GM10248 (cell line): ENCODE measurements at regions not wholly inside any gene's neighbourhood (a gene's known extent, or its start where the extent isn't known, plus 50 kb on each side); places are given as distances from the start of the nearest gene placed in this dataset.
A peak's percentile ranks its signal among the peaks of the same experiment; 100 is the strongest.

ENCODE experiments used
- CTCF ChIA-PET: fragments of 300-600 bp; sonication (Branson Sonifier 250); formaldehyde crosslinking; extraction: SDS; loops from one replicate; lab custom pipeline; 2021; ENCODE audit warnings: antibody characterized with exemption; lab: Yijun Ruan, JAX
- POLR2A ChIA-PET: fragments of 350-650 bp; sonication (Branson Sonifier 250); formaldehyde crosslinking; extraction: SDS; loops from one replicate; lab custom pipeline; 2020; ENCODE audit warnings: antibody characterized with exemption; lab: Yijun Ruan, JAX
- DNase-seq: peaks from one replicate; pipeline ENCODE4 v3.0.0; 2012; ENCODE audit errors: extremely low spot score
- CTCF ChIP-seq: IDR thresholded peaks from 2 replicates; pipeline ENCODE4 v1.5.1; 2012; ENCODE audit warnings: mild to moderate bottlenecking, low read depth; ENCODE audit errors: extremely low read depth, missing control alignments, control extremely low read depth

GRCh38 chr21:14829685-14830084 is 235.1 kb downstream of the NRIP1 start:
- TF ChIP-seq CTCF: no peak
- POLR2A ChIA-PET: no interaction called here
- no peak for DNase-seq
- CTCF ChIA-PET: interaction anchor here (1.5 kb wide), 1 partner anchor 20 kb away, joined by 5 read pairs; no protein-coding TSS in a partner anchor

GRCh38 chr21:14827468-14827867 is 237.3 kb downstream of the NRIP1 start:
- ChIA-PET CTCF (interaction anchor here (1.2 kb wide), 1 partner anchor 12 kb away, joined by 3 read pairs; no protein-coding TSS in a partner anchor), POLR2A (no interaction called here)
- no peak for DNase-seq
- TF ChIP-seq CTCF: no peak

- peak; percentile 14 for DNase-seq
- no peak for TF ChIP-seq CTCF
- CTCF ChIA-PET: no interaction called here
- POLR2A ChIA-PET: no interaction called here
Observed at GRCh38 chr21:14826630-14827029, 238.2 kb downstream of the NRIP1 start.

GRCh38 chr21:14825514-14825974 is 239.3 kb downstream of the NRIP1 start:
- POLR2A ChIA-PET: no interaction called here
- CTCF ChIA-PET: no interaction called here
- no peak for TF ChIP-seq CTCF

GRCh38 chr21:14824126-14824525 is 240.7 kb downstream of the NRIP1 start:
- TF ChIP-seq CTCF: no peak
- no peak for DNase-seq
- ChIA-PET POLR2A (no interaction called here), CTCF (interaction anchor here (0.7 to 1.0 kb wide), 2 partner anchors 40 to 62 kb away, joined by 3 read pairs; no protein-coding TSS in a partner anchor)

More at GRCh38 chr21:14825514-14825974, 239.3 kb downstream of the NRIP1 start:
- DNase-seq: peak; percentile 36

GRCh38 chr21:14817311-14817710 is 247.5 kb downstream of the NRIP1 start:
- ChIA-PET CTCF (interaction anchor here (1.5 kb wide), 1 partner anchor 44 kb away, joined by 5 read pairs; no protein-coding TSS in a partner anchor), POLR2A (no interaction called here)
- no peak for TF ChIP-seq CTCF
- no peak for DNase-seq

GRCh38 chr21:14814991-14815390 is 249.8 kb downstream of the NRIP1 start:
- CTCF ChIA-PET: no interaction called here
- POLR2A ChIA-PET: no interaction called here
- TF ChIP-seq CTCF: no peak
- no peak for DNase-seq
